T-helper 17 cell (primary cell): ENCODE measurements at regions not wholly inside any gene's neighbourhood (a gene's known extent, or its start where the extent isn't known, plus 50 kb on each side); places are given as distances from the start of the nearest gene placed in this dataset.
A peak's percentile ranks its signal among the peaks of the same experiment; 100 is the strongest.

Source experiments
- ATAC-seq: fragments of 150-1000 bp; cut with Tn5 transposase; 2 replicates; pipeline ENCODE4 v1.10.0; 2021; ENCODE audit warnings: mild to moderate bottlenecking, moderate library complexity
- DNase-seq, 3 donors: peaks; one replicate each; pipeline versions ENCODE4 v3.0.0 to v3.0.0-alpha.2; 2020 to 2021
- H3K9me3 ChIP-seq: one replicate; pipeline ENCODE4 v1.7.0; 2013; ENCODE audit warnings: low read length, mild to moderate bottlenecking; ENCODE audit not compliant: control insufficient read depth, poor library complexity, severe bottlenecking
- H3K27ac Mint-ChIP-seq: one replicate; pipeline ENCODE4 v1.8.0; 2022; ENCODE audit warnings: mild to moderate bottlenecking, moderate library complexity, mixed read lengths
- H3K27me3 Mint-ChIP-seq: one replicate; pipeline ENCODE4 v1.8.0; 2022; ENCODE audit warnings: mixed read lengths
- H3K36me3 Mint-ChIP-seq: one replicate; pipeline ENCODE4 v1.8.0; 2022; ENCODE audit warnings: low read depth, mixed read lengths
- H3K4me1 Mint-ChIP-seq: one replicate; pipeline ENCODE4 v1.8.0; 2022; ENCODE audit warnings: mild to moderate bottlenecking, mixed read lengths
- H3K4me3 Mint-ChIP-seq: one replicate; pipeline ENCODE4 v1.8.0; 2022; ENCODE audit warnings: mild to moderate bottlenecking, moderate library complexity, mixed read lengths

GRCh38 chr6:166760288-166760687 lies 133.2 kb upstream of the RPS6KA2 start:
- Mint-ChIP-seq H3K4me1 (peaks cover 34% of the 10 kb centered on the region), H3K36me3 (no peaks in the 10 kb centered on the region), H3K27ac (no peak overlapping the region), H3K27me3 (peaks cover 16% of the 10 kb centered on the region), H3K4me3 (peak overlapping the region; percentile 66)
- DNase-seq (peak in 2 of 3 donors; percentile 23 to 44), ATAC-seq (peak; percentile 99)
- H3K9me3 ChIP-seq = no peaks in the 10 kb centered on the region

GRCh38 chr6:166758136-166758704 lies 131.2 kb upstream of the RPS6KA2 start:
- H3K27me3 Mint-ChIP-seq = peaks cover 21% of the 10 kb centered on the region
- peak overlapping the region; percentile 71 for H3K4me3 Mint-ChIP-seq
- peaks cover 3% of the 10 kb centered on the region for H3K36me3 Mint-ChIP-seq
- H3K9me3 ChIP-seq = no peaks in the 10 kb centered on the region
- no peak for DNase-seq
- no peak overlapping the region for H3K27ac Mint-ChIP-seq
- ATAC-seq = no peak
- peaks cover 34% of the 10 kb centered on the region for H3K4me1 Mint-ChIP-seq

DNA sequence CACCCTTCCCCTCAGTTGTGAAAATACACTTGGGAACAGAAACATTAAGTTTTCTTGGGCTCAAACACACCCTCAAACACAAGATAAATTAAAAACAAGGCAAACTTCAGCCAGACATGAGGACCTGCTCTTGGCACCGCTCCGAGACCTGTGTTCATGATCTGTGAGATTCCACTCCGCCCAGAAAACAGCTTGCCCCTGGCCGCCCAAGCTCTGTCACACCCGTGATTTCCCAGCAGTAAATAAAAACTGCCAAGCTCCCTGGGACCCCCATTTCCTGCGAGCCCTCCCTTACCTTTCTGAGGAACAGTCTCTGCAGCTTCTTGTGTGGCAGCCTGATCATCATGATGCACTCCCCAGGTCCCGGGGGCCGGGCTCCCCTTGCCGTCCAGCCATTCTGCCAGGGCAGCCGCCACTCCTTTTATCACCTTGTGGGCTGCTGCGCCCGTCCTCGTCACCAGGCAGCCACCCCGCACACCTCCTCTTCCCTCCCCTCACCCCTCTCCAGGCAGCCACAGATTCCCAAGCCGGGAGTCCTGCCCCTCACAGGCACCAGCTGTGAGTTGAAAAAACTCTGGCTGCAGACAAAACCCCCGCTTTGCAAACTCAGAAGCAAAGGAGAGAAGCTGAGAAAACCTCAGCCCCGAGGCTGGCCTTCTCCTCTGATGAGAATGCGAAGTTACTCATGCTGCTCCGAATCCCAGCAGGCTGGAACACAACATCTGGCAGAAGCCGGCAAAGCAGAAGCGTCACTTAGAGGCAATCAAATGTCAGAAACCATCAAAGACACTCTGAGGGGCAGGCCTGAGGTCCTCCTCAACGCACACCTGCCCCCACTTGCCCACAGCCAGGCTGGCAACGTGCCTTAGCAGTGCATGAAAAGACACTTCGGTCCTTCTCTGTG lies 130.4 kb upstream of the RPS6KA2 start:
- no peaks in the 10 kb centered on the region for H3K9me3 ChIP-seq
- H3K4me3 Mint-ChIP-seq = peak overlapping the region; percentile 71
- peaks cover 3% of the 10 kb centered on the region for H3K36me3 Mint-ChIP-seq
- H3K4me1 Mint-ChIP-seq = peaks cover 36% of the 10 kb centered on the region
- DNase-seq (no peak), ATAC-seq (no peak)
- H3K27ac Mint-ChIP-seq = no peak overlapping the region
- H3K27me3 Mint-ChIP-seq = peaks cover 21% of the 10 kb centered on the region

GRCh38 chr6:166754218-166755030 lies 127.4 kb upstream of the RPS6KA2 start:
- Mint-ChIP-seq H3K27ac (no peak overlapping the region), H3K36me3 (peaks cover 3% of the 10 kb centered on the region), H3K4me3 (no peak overlapping the region), H3K4me1 (peaks cover 25% of the 10 kb centered on the region), H3K27me3 (peaks cover 26% of the 10 kb centered on the region)
- no peaks in the 10 kb centered on the region for H3K9me3 ChIP-seq
- no peak for ATAC-seq
- no peak for DNase-seq

DNA sequence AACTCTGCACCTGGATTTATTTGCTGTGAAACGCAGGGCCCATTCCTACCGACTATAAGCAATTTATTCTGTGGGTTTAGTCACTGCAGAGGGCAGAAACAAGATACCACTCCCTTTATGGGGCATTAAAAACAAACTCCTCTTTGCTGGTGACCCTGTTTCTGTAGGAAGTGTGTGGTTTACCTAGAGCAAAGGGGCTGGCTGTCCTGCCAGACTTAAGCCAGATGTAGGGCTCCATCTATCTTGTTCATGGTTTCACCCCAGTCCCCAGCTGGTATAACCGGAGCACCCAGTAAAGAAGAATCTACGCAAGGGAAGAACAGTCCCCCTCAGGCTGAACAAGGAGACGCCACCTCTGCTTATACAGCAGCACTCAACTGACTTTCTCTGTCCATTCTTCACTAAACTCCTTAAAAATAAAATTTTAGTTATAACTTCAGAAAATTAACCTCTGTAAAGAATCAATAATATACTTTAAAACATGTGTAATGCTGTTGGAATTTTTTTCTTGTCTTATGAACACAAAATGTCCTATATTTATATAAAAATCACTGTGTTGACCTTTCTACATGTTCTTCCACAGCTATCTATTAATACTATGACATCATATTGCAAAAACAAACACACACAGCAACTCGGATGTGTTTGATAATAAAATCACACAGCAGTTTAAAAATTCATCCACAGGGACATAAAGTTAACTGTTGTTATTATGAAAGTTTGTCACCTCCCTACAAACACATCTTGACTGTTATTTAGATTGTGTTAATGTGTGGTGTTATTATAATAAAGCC lies 126.1 kb upstream of the RPS6KA2 start:
- Mint-ChIP-seq H3K36me3 (peaks cover 3% of the 10 kb centered on the region), H3K4me3 (no peak overlapping the region), H3K27ac (no peak overlapping the region), H3K27me3 (peaks cover 22% of the 10 kb centered on the region), H3K4me1 (peaks cover 17% of the 10 kb centered on the region)
- no peak for DNase-seq
- ATAC-seq = no peak
- H3K9me3 ChIP-seq = no peaks in the 10 kb centered on the region

DNA sequence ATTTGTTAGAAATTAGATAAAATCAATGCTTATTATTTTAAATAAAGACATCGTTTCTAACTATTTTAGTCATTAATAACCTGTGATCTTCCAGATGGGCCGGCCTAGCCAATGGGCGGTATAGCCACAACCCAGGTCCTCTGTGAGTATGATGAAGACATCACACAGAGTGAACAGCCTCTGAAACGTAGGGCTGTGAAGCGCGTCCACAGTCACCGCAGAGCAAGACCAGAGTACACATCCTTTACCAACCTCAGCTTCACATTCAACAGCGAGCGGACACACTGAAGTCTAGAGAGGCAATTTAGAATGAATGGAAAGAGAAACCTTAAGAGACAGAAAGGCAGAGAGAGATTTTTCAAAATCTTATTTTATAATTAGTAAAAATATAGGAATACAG lies 125.0 kb upstream of the RPS6KA2 start:
- Mint-ChIP-seq H3K36me3 (peaks cover 3% of the 10 kb centered on the region), H3K27me3 (peaks cover 11% of the 10 kb centered on the region), H3K4me1 (peaks cover 9% of the 10 kb centered on the region), H3K27ac (no peak overlapping the region), H3K4me3 (no peak overlapping the region)
- no peaks in the 10 kb centered on the region for H3K9me3 ChIP-seq
- DNase-seq (no peak), ATAC-seq (no peak)

- Mint-ChIP-seq H3K27ac (no peak overlapping the region), H3K4me3 (no peak overlapping the region), H3K4me1 (peaks cover 9% of the 10 kb centered on the region), H3K27me3 (peaks cover 10% of the 10 kb centered on the region), H3K36me3 (peaks cover 3% of the 10 kb centered on the region)
- no peaks in the 10 kb centered on the region for H3K9me3 ChIP-seq
- ATAC-seq = peak; percentile 55
- DNase-seq = no peak
Measured at GRCh38 chr6:166751051-166751595, 124.1 kb upstream of the RPS6KA2 start.

GRCh38 chr6:166750108-166750793 lies 123.2 kb upstream of the RPS6KA2 start:
- Mint-ChIP-seq H3K4me1 (peaks cover 9% of the 10 kb centered on the region), H3K27ac (peak overlapping the region; percentile 49), H3K36me3 (peaks cover 3% of the 10 kb centered on the region), H3K27me3 (peaks cover 10% of the 10 kb centered on the region), H3K4me3 (peak overlapping the region; percentile 39)
- ATAC-seq = no peak
- H3K9me3 ChIP-seq = no peaks in the 10 kb centered on the region
- no peak for DNase-seq

DNA sequence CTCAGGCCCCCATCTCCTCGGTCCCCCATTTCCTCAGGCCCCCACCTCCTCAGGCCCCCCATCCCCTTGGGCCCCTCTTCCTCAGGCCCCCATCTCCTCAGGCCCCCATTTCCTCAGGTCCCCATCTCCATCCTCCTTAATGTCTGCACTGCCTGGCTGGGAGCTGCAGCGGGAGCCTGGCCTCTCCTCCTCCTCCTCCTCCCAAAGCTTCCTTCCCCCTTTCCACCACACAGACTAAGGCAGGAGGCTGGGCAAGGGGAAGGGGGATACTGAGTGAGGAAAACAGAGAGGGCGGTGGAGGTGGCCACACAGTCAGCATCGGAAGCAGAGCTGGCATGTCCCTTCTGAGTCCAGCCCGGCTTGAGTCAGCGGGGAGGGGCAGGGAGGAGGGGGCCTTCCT lies 122.6 kb upstream of the RPS6KA2 start:
- no peak overlapping the region for H3K27ac Mint-ChIP-seq

DNA sequence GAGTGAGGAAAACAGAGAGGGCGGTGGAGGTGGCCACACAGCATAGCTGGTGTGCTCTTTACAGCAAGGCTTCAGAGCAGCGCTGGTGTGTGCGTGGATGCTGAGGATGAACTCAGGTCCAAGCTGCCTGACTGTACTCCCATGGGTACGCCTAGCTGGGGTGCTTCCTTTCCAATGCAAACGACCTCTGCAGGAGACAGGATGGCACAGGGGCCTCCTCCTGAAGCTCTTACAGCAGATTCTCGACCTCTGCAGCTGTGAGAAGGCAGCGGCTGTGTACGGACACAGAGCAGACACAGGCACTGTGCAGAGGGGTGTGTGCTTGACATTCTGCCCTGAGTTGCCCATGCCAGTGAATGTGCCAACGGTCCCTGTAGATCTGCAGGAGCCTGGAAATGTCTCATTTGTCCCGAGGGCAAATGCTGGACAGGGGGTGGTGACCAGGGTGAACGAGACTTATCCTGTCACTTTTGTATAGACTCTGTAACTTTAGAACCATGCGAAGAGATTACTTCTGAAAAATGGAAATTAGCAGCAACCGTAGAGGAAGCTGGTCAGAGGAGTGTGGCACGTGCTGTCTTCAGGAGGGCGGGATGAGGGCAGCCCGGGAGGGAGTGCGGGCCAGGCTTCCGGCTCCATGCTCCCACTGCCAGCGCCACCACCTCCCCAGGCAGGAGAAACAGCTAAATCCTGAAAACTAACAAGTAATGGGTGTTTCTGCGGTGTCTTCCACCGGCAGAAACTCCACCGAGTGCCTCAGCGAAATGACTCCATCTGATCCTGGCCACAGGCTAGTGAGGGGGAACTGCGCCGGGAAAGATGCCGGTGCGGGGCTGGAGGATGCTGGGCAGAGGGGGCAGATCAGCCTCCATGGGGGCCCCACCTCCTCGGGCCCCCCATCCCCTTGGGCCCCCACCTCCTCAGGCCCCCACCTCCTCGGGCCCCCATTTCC lies 120.9 kb upstream of the RPS6KA2 start:
- peaks cover 9% of the 10 kb centered on the region for H3K4me1 Mint-ChIP-seq
- no peaks in the 10 kb centered on the region for H3K9me3 ChIP-seq
- no peak for DNase-seq
- H3K36me3 Mint-ChIP-seq = no peaks in the 10 kb centered on the region
- no peak for ATAC-seq
- no peak overlapping the region for H3K4me3 Mint-ChIP-seq
- H3K27me3 Mint-ChIP-seq = peaks cover 5% of the 10 kb centered on the region
- no peak overlapping the region for H3K27ac Mint-ChIP-seq

More for the DNA sequence above, 122.6 kb upstream of the RPS6KA2 start:
- H3K4me3 Mint-ChIP-seq = no peak overlapping the region
- peaks cover 10% of the 10 kb centered on the region for H3K27me3 Mint-ChIP-seq
- peaks cover 3% of the 10 kb centered on the region for H3K36me3 Mint-ChIP-seq
- ATAC-seq (no peak), DNase-seq (no peak)
- peaks cover 9% of the 10 kb centered on the region for H3K4me1 Mint-ChIP-seq
- H3K9me3 ChIP-seq = no peaks in the 10 kb centered on the region
